A549 (cell line): ENCODE measurements at regions not wholly inside any gene's neighbourhood (a gene's known extent, or its start where the extent isn't known, plus 50 kb on each side); places are given as distances from the start of the nearest gene placed in this dataset.

Source experiments
- ATAC-seq, 2 experiments: fragments of 200-7000 bp in 1 of 2; fragments of >200 bp in 1 of 2; cut with Nextera tagmentation in 1 of 2; cut with Tn5 transposase in 1 of 2; 3 replicates each; pipeline versions ENCODE4 v1.8.0 to v1.9.1; 2018 to 2020; ENCODE audit warnings: mild to moderate bottlenecking in 1 of 2, moderate library complexity in 1 of 2
- CTCF ChIA-PET: fragments of 300-600 bp; sonication (Branson Sonifier 250); formaldehyde crosslinking; extraction: SDS; loops from one replicate; lab custom pipeline; 2021; ENCODE audit warnings: antibody characterized with exemption, inconsistent platforms; lab: Yijun Ruan, JAX
- POLR2A ChIA-PET: fragments of 350-600 bp; formaldehyde crosslinking; extraction: SDS; loops from one replicate; lab custom pipeline; 2021; ENCODE audit warnings: antibody characterized with exemption, inconsistent platforms; lab: Yijun Ruan, JAX
- DNase-seq, 2 experiments: peaks; one replicate each; pipeline versions ENCODE4 v3.0.0 to v3.0.0-alpha.2; 2011 to 2016; ENCODE audit warnings: low read depth in 1 of 2, low spot score in 1 of 2
- FAIRE-seq: peaks from 2 replicates; lab custom pipeline; 2011; peaks lifted over from hg19 to GRCh38; lab: Jason Lieb, UNC
- H3K27ac ChIP-seq, 2 experiments: fragments of >200 bp; sonication (Bioruptor Twin); formaldehyde crosslinking; 3 replicates each; pipeline ENCODE4 v1.5.1; 2016 to 2017
- H3K4me1 ChIP-seq: fragments of >200 bp; sonication (Bioruptor Twin); formaldehyde crosslinking; 3 replicates; pipeline ENCODE4 v1.6.1; 2016
- H3K4me2 ChIP-seq: fragments of >200 bp; sonication (Bioruptor Twin); formaldehyde crosslinking; 3 replicates; pipeline ENCODE4 v1.6.1; 2016
- H3K4me3 ChIP-seq: fragments of >200 bp; sonication (Bioruptor Twin); formaldehyde crosslinking; 3 replicates; pipeline ENCODE4 v1.5.1; 2016
- H3K9me3 ChIP-seq: fragments of >200 bp; sonication (Bioruptor Twin); formaldehyde crosslinking; 3 replicates; pipeline ENCODE4 v1.6.1; 2016
- CBX8 ChIP-seq: fragments of 200-600 bp; sonication (generic); IDR thresholded peaks from 2 replicates; pipeline ENCODE4 v1.6.1; 2016
- CEBPB ChIP-seq, 2 experiments: fragments of >200 bp in 1 of 2; sonication (Bioruptor Twin) in 1 of 2; formaldehyde crosslinking in 1 of 2; IDR thresholded peaks; 2 replicates each; pipeline ENCODE4 v1.6.1; 2012 to 2016
- CHD2 ChIP-seq: fragments of 150-350 bp; IDR thresholded peaks from 2 replicates; pipeline ENCODE4 v1.6.1; 2014; ENCODE audit warnings: low read length; ENCODE audit not compliant: partially characterized antibody
- EHF ChIP-seq: fragments of 250-450 bp; sonication (Bioruptor Pico); IDR thresholded peaks from 2 replicates; pipeline ENCODE4 v1.5.0; 2020; ENCODE audit warnings: mild to moderate bottlenecking
- EHMT2 ChIP-seq: fragments of 200-600 bp; sonication (generic); IDR thresholded peaks from 2 replicates; pipeline ENCODE4 v1.6.1; 2016; ENCODE audit warnings: antibody characterized with exemption, low read depth, mild to moderate bottlenecking, moderate library complexity
- FOSB ChIP-seq: fragments of 250-450 bp; sonication (Bioruptor Pico); IDR thresholded peaks from 2 replicates; pipeline ENCODE4 v1.5.0; 2020; ENCODE audit warnings: mild to moderate bottlenecking, moderate library complexity
- FOXS1 ChIP-seq: fragments of 250-450 bp; sonication (Bioruptor Pico); IDR thresholded peaks from 2 replicates; pipeline ENCODE4 v1.5.0; 2020; ENCODE audit warnings: mild to moderate bottlenecking, moderate library complexity
- HEYL ChIP-seq: fragments of 250-450 bp; sonication (Bioruptor Pico); IDR thresholded peaks from 2 replicates; pipeline ENCODE4 v1.8.0; 2021; ENCODE audit warnings: mild to moderate bottlenecking, moderate library complexity
- HOXA7 ChIP-seq: fragments of 250-450 bp; sonication (Bioruptor Pico); IDR thresholded peaks from 2 replicates; pipeline ENCODE4 v1.5.0; 2020; ENCODE audit warnings: mild to moderate bottlenecking, moderate library complexity
- HOXB13 ChIP-seq: fragments of 250-450 bp; sonication (Bioruptor Pico); IDR thresholded peaks from 2 replicates; pipeline ENCODE4 v1.5.0; 2020; ENCODE audit warnings: low read depth, mild to moderate bottlenecking, moderate library complexity
- KDM5A ChIP-seq: fragments of 200-600 bp; sonication (generic); IDR thresholded peaks from 2 replicates; pipeline ENCODE4 v1.6.1; 2016; ENCODE audit warnings: antibody characterized with exemption, mild to moderate bottlenecking
- MAFK ChIP-seq: fragments of 450-650 bp; IDR thresholded peaks from 2 replicates; pipeline ENCODE4 v1.6.1; 2014; ENCODE audit not compliant: partially characterized antibody
- POLR2AphosphoS2 ChIP-seq: conservative IDR thresholded peaks from 2 replicates; pipeline ENCODE4 v1.6.1; 2012; ENCODE audit warnings: low read length, improper control_type of control experiment, inconsistent platforms
- RCOR1 ChIP-seq: fragments of 150-350 bp; IDR thresholded peaks from 2 replicates; pipeline ENCODE4 v1.6.1; 2014; ENCODE audit warnings: antibody characterized with exemption, low read length, low read depth
- SMC3 ChIP-seq: fragments of >200 bp; sonication (Bioruptor Twin); formaldehyde crosslinking; IDR thresholded peaks from 3 replicates; pipeline ENCODE4 v1.6.1; 2018; ENCODE audit warnings: inconsistent platforms
- ZC3H11A ChIP-seq: fragments of 450-650 bp; IDR thresholded peaks from 2 replicates; pipeline ENCODE4 v1.6.1; 2014; ENCODE audit warnings: antibody characterized with exemption, mild to moderate bottlenecking
- ZFP36 ChIP-seq: fragments of 450-650 bp; IDR thresholded peaks from 2 replicates; pipeline ENCODE4 v1.6.1; 2014; ENCODE audit warnings: borderline replicate concordance; ENCODE audit not compliant: partially characterized antibody
- ZNF302 ChIP-seq: fragments of 250-450 bp; sonication (Bioruptor Pico); IDR thresholded peaks from 2 replicates; pipeline ENCODE4 v1.9.0; 2021; ENCODE audit warnings: inconsistent platforms, mild to moderate bottlenecking, moderate library complexity
- WGBS: methylation state at CpG from one replicate; pipeline ENCODE4 v1.1.6; 2017; ENCODE audit errors: missing lambda C conversion rate; 5-methylcytosine and 5-hydroxymethylcytosine counted together
- TF ChIP-seq, protein P1 (sequence below): IDR thresholded peaks from 2 replicates; pipeline ENCODE4 v1.6.1; 2012
- TF ChIP-seq, protein P2 (sequence below): fragments of 250-450 bp; sonication (Bioruptor Pico); IDR thresholded peaks from 2 replicates; pipeline ENCODE4 v1.5.0; 2020; ENCODE audit warnings: low read depth, mild to moderate bottlenecking, moderate library complexity
- TF ChIP-seq, protein P3 (sequence below): fragments of >200 bp; sonication (Bioruptor Twin); formaldehyde crosslinking; IDR thresholded peaks from 3 replicates; pipeline ENCODE4 v1.6.1; 2016
- TF ChIP-seq, protein P4 (sequence below): fragments of 200-600 bp; sonication (generic); IDR thresholded peaks from 2 replicates; pipeline ENCODE4 v1.6.1; 2016; ENCODE audit warnings: antibody characterized with exemption, mild to moderate bottlenecking, moderate library complexity
- TF ChIP-seq, protein P5 (sequence below): fragments of >200 bp; sonication (Bioruptor Twin); formaldehyde crosslinking; IDR thresholded peaks from 2 replicates; pipeline ENCODE4 v1.6.1; 2016
- TF ChIP-seq, protein P6 (sequence below): IDR thresholded peaks from 2 replicates; pipeline ENCODE4 v1.6.1; 2012
- TF ChIP-seq, protein P7 (sequence below): IDR thresholded peaks from 2 replicates; pipeline ENCODE4 v1.6.1; 2012; ENCODE audit warnings: low read depth, borderline replicate concordance

- no peak overlapping the region for H3K4me3 ChIP-seq
- DNase-seq (no peak), ATAC-seq (no peak), FAIRE-seq (no peak)
- WGBS: 42% methylated on average over 2 of the region's 2 CpGs
- POLR2A ChIA-PET: no interaction called here
- H3K4me2 ChIP-seq: no peak overlapping the region
- no peak overlapping the region for H3K27ac ChIP-seq
- CTCF ChIA-PET: no interaction called here
- H3K4me1 ChIP-seq: no peaks in the 10 kb centered on the region
- no peaks in the 10 kb centered on the region for H3K9me3 ChIP-seq
- TF ChIP-seq, protein P1, sequence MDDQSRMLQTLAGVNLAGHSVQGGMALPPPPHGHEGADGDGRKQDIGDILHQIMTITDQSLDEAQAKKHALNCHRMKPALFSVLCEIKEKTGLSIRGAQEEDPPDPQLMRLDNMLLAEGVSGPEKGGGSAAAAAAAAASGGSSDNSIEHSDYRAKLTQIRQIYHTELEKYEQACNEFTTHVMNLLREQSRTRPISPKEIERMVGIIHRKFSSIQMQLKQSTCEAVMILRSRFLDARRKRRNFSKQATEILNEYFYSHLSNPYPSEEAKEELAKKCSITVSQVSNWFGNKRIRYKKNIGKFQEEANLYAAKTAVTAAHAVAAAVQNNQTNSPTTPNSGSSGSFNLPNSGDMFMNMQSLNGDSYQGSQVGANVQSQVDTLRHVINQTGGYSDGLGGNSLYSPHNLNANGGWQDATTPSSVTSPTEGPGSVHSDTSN: no peak
- no peak for TF ChIP-seq CEBPB (IDR thresholded peaks at IDR 0.05)
- no peak for TF ChIP-seq SMC3
- TF ChIP-seq POLR2AphosphoS2: no peak
- TF ChIP-seq, protein P2, sequence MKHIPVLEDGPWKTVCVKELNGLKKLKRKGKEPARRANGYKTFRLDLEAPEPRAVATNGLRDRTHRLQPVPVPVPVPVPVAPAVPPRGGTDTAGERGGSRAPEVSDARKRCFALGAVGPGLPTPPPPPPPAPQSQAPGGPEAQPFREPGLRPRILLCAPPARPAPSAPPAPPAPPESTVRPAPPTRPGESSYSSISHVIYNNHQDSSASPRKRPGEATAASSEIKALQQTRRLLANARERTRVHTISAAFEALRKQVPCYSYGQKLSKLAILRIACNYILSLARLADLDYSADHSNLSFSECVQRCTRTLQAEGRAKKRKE (CRISPR knock-in tag): no peak
- TF ChIP-seq, protein P3, sequence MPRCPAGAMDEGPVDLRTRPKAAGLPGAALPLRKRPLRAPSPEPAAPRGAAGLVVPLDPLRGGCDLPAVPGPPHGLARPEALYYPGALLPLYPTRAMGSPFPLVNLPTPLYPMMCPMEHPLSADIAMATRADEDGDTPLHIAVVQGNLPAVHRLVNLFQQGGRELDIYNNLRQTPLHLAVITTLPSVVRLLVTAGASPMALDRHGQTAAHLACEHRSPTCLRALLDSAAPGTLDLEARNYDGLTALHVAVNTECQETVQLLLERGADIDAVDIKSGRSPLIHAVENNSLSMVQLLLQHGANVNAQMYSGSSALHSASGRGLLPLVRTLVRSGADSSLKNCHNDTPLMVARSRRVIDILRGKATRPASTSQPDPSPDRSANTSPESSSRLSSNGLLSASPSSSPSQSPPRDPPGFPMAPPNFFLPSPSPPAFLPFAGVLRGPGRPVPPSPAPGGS: no peak
- no peak for TF ChIP-seq FOXS1
- no peak for TF ChIP-seq HOXB13 (CRISPR knock-in tag)
- TF ChIP-seq CHD2: no peak
- no peak for TF ChIP-seq HOXA7 (CRISPR knock-in tag)
- TF ChIP-seq, protein P4, sequence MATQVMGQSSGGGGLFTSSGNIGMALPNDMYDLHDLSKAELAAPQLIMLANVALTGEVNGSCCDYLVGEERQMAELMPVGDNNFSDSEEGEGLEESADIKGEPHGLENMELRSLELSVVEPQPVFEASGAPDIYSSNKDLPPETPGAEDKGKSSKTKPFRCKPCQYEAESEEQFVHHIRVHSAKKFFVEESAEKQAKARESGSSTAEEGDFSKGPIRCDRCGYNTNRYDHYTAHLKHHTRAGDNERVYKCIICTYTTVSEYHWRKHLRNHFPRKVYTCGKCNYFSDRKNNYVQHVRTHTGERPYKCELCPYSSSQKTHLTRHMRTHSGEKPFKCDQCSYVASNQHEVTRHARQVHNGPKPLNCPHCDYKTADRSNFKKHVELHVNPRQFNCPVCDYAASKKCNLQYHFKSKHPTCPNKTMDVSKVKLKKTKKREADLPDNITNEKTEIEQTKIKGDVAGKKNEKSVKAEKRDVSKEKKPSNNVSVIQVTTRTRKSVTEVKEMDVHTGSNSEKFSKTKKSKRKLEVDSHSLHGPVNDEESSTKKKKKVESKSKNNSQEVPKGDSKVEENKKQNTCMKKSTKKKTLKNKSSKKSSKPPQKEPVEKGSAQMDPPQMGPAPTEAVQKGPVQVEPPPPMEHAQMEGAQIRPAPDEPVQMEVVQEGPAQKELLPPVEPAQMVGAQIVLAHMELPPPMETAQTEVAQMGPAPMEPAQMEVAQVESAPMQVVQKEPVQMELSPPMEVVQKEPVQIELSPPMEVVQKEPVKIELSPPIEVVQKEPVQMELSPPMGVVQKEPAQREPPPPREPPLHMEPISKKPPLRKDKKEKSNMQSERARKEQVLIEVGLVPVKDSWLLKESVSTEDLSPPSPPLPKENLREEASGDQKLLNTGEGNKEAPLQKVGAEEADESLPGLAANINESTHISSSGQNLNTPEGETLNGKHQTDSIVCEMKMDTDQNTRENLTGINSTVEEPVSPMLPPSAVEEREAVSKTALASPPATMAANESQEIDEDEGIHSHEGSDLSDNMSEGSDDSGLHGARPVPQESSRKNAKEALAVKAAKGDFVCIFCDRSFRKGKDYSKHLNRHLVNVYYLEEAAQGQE: no peak
- TF ChIP-seq KDM5A: no peak
- no peak for TF ChIP-seq MAFK
- no peak for TF ChIP-seq EHF (CRISPR knock-in tag)
- TF ChIP-seq, protein P5, sequence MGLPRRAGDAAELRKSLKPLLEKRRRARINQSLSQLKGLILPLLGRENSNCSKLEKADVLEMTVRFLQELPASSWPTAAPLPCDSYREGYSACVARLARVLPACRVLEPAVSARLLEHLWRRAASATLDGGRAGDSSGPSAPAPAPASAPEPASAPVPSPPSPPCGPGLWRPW: no peak
Observed at GRCh38 chr4:180688480-180688879, 1554.7 kb upstream of the TENM3 start.

GRCh38 chr4:180694875-180695274 lies 1548.3 kb upstream of the TENM3 start:
- ChIA-PET POLR2A (no interaction called here), CTCF (no interaction called here)
- Histone ChIP-seq H3K4me1 (no peaks in the 10 kb centered on the region), H3K9me3 (no peaks in the 10 kb centered on the region), H3K4me3 (no peak overlapping the region), H3K27ac (no peak overlapping the region), H3K4me2 (no peak overlapping the region)
- TF ChIP-seq, protein P6, sequence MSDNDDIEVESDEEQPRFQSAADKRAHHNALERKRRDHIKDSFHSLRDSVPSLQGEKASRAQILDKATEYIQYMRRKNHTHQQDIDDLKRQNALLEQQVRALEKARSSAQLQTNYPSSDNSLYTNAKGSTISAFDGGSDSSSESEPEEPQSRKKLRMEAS: no peak
- no peak for TF ChIP-seq EHMT2
- TF ChIP-seq CHD2: no peak
- no peak for TF ChIP-seq FOSB (CRISPR knock-in tag)
- no peak for TF ChIP-seq HEYL (CRISPR knock-in tag)
- TF ChIP-seq FOXS1: no peak
- TF ChIP-seq CBX8: no peak
- no peak for TF ChIP-seq ZFP36
- TF ChIP-seq, protein P1: no peak
- TF ChIP-seq RCOR1: no peak
- TF ChIP-seq, protein P7, sequence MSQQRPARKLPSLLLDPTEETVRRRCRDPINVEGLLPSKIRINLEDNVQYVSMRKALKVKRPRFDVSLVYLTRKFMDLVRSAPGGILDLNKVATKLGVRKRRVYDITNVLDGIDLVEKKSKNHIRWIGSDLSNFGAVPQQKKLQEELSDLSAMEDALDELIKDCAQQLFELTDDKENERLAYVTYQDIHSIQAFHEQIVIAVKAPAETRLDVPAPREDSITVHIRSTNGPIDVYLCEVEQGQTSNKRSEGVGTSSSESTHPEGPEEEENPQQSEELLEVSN: no peak
- TF ChIP-seq ZC3H11A: no peak
- TF ChIP-seq ZNF302: no peak
- TF ChIP-seq, protein P5: no peak
- WGBS: 0% methylated on average over 1 of the region's 1 CpG
- FAIRE-seq (no peak), DNase-seq (no peak), ATAC-seq (no peak)
